Lung (tissue), 11 donors: ENCODE measurements at regions not wholly inside any gene's neighbourhood (a gene's known extent, or its start where the extent isn't known, plus 50 kb on each side); places are given as distances from the start of the nearest gene placed in this dataset.

Source experiments
- ATAC-seq: fragments of 200-7000 bp; cut with Tn5 transposase; one replicate; pipeline ENCODE4 v1.9.1; 2020; ENCODE audit warnings: moderate number of reproducible peaks; ENCODE audit not compliant: insufficient read depth, low FRiP score
- DNase-seq, 3 donors: peaks; one replicate each; pipeline ENCODE4 v3.0.0-alpha.2; 2013 to 2017
- H3K27ac ChIP-seq, 2 donors: one replicate each; pipeline ENCODE4 v1.5.1; 2013; ENCODE audit warnings: mild to moderate bottlenecking in 2 of 2, moderate library complexity in 2 of 2, control low read depth in 1 of 2, inconsistent platforms in 1 of 2, low read depth in 1 of 2, low read length in 1 of 2
- H3K27me3 ChIP-seq, 3 donors: one replicate each; pipeline ENCODE4 v1.5.1; 2013; ENCODE audit warnings: low read length in 2 of 3; ENCODE audit not compliant: control insufficient read depth in 3 of 3, insufficient read depth in 3 of 3
- H3K36me3 ChIP-seq, 4 donors: one replicate each; pipeline ENCODE4 v1.5.1; 2013; ENCODE audit warnings: low read length in 4 of 4, mild to moderate bottlenecking in 1 of 4, moderate library complexity in 1 of 4; ENCODE audit not compliant: control insufficient read depth in 4 of 4, insufficient read depth in 4 of 4
- H3K4me1 ChIP-seq, 5 donors: one replicate each; pipeline ENCODE4 v1.5.1; 2013; ENCODE audit warnings: low read length in 5 of 5, mild to moderate bottlenecking in 2 of 5, moderate library complexity in 1 of 5; ENCODE audit not compliant: control insufficient read depth in 5 of 5, insufficient read depth in 5 of 5
- H3K4me3 ChIP-seq: one replicate; pipeline ENCODE4 v1.5.1; 2013; ENCODE audit warnings: mild to moderate bottlenecking, control low read depth, moderate library complexity
- H3K9ac ChIP-seq, 2 donors: one replicate each; pipeline ENCODE4 v1.5.1; 2013; ENCODE audit warnings: low read length in 2 of 2, control low read depth in 1 of 2; ENCODE audit not compliant: insufficient read depth in 1 of 2
- H3K9me3 ChIP-seq, 4 donors: one replicate each; pipeline ENCODE4 v1.5.1; 2013; ENCODE audit warnings: low read length in 3 of 4, mild to moderate bottlenecking in 1 of 4, moderate library complexity in 1 of 4; ENCODE audit not compliant: control insufficient read depth in 4 of 4, insufficient read depth in 3 of 4
- WGBS, 2 donors: extraction: QIAGEN DNeasy Blood & Tissue Kit; methylation state at CpG; one replicate each; pipeline ENCODE4 v1.1.7; 2013; 5-methylcytosine and 5-hydroxymethylcytosine counted together
- TF ChIP-seq, protein P1 (sequence below): IDR thresholded peaks from 2 replicates; pipeline ENCODE4 v1.5.1; 2012; ENCODE audit warnings: mild to moderate bottlenecking; ENCODE audit errors: control extremely low read depth, extremely low read depth
- donor health status: control.
- donor health status: control.
- donor health status: Bipolar disorder and iron deficiency.
- donor health status: healthy.
- donor health status: DM: yes; HTN: yes; CAD: no.

DNA sequence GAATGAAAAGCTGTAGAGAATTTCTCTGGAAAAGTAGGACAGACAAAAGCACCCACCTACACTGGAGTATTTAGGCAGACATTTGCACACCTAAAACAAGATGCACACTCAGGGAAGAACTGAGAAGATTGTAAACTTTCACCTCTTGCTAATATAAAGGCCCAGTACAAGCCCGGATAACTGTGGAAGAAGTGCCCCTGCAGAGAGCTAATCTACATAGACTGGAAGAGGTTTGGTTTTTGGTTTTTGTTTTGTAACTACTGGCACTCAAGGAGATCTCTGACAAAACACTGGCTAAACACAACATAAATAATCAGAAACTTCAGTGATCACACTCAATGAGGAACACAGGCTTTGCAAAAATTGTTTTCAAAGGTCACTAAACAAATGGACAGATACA lies 782.2 kb upstream of the SLC8A1 start:
- WGBS, 2 donors = 60 to 71% methylated on average over 1 of the region's 1 CpG
- H3K9ac ChIP-seq = no peak overlapping the region
- TF ChIP-seq, protein P1, sequence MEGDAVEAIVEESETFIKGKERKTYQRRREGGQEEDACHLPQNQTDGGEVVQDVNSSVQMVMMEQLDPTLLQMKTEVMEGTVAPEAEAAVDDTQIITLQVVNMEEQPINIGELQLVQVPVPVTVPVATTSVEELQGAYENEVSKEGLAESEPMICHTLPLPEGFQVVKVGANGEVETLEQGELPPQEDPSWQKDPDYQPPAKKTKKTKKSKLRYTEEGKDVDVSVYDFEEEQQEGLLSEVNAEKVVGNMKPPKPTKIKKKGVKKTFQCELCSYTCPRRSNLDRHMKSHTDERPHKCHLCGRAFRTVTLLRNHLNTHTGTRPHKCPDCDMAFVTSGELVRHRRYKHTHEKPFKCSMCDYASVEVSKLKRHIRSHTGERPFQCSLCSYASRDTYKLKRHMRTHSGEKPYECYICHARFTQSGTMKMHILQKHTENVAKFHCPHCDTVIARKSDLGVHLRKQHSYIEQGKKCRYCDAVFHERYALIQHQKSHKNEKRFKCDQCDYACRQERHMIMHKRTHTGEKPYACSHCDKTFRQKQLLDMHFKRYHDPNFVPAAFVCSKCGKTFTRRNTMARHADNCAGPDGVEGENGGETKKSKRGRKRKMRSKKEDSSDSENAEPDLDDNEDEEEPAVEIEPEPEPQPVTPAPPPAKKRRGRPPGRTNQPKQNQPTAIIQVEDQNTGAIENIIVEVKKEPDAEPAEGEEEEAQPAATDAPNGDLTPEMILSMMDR = no peak
- H3K4me3 ChIP-seq = no peak overlapping the region
- no peaks in the 10 kb centered on the region for H3K4me1 ChIP-seq
- H3K36me3 ChIP-seq = no peaks in the 10 kb centered on the region
- DNase-seq (peak in 2 of 3 donors; percentile 12 to 13), ATAC-seq (no peak)
- H3K27me3 ChIP-seq = no peaks in the 10 kb centered on the region
- H3K27ac ChIP-seq = no peak overlapping the region
- H3K9me3 ChIP-seq = no peaks in the 10 kb centered on the region

DNA sequence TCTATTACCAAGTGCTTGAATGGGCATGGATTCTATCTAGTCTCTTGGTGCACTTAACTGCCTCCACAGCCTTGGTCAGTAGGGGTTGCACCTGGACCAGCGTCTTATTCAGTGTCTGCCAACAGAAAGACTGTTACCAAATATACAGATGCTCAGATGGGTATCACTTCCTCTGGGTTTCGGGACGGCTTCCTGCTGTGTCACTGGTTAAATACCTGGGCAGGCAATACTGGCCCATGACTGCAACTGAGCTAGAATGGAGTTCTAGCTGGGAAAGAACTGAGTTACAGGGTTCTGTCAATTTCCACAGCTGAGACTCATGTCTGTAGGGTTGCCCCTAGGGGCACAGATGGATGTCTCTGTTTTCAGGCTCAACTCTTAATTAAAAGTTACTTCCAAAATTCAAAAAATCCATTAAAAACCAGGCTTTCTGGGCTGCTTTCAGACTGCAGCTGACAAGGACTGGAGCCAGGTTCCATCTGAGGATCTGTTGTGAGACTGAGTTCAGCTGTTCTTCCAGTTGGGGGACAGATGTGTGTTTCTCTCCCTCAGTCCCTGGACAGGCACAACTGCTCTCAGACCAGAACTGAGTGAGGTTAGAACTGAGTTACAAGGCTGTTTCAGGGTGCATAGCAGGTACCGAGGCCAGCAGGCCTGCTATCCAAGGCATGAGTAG lies 789.6 kb upstream of the SLC8A1 start:
- no peak for ATAC-seq
- Histone ChIP-seq H3K9ac (no peak overlapping the region), H3K27ac (no peak overlapping the region), H3K4me1 (peaks cover 0 to 23% (median 0%) of the 10 kb centered on the region in 5 donors), H3K27me3 (no peaks in the 10 kb centered on the region), H3K4me3 (no peak overlapping the region), H3K9me3 (peaks cover 0 to 3% (median 0%) of the 10 kb centered on the region in 4 donors), H3K36me3 (no peaks in the 10 kb centered on the region)
- TF ChIP-seq, protein P1 = no peak
- 64 to 81% methylated on average over 4 of the region's 4 CpGs for WGBS, 2 donors
- DNase-seq = peak; percentile 78 to 92 (median 85)

DNA sequence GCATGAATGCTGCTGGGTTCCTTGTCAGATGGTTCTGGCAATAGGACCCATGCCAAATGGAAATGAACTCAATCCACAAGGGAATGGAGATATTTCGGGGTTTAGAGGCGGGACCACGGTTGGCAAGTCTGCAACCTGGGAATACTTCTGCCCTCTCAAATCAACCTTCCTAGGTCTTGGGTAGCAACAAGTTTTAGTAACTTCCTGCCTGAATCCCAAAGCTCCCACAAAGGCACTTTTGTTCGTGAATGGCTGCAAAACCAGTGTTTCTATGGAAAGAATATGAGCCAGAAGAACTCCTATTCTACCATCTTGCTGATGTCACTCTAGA lies 790.1 kb upstream of the SLC8A1 start:
- Histone ChIP-seq H3K36me3 (no peaks in the 10 kb centered on the region), H3K9ac (no peak overlapping the region), H3K9me3 (peaks cover 0 to 3% (median 0%) of the 10 kb centered on the region in 4 donors), H3K4me3 (no peak overlapping the region), H3K27ac (no peak overlapping the region), H3K4me1 (peaks cover 0 to 23% (median 0%) of the 10 kb centered on the region in 5 donors), H3K27me3 (no peaks in the 10 kb centered on the region)
- DNase-seq (no peak), ATAC-seq (no peak)
- WGBS, 2 donors = 82 to 87% methylated on average over 4 of the region's 4 CpGs
- TF ChIP-seq, protein P1 = no peak
